Keratinocyte (primary cell): ENCODE measurements at regions not wholly inside any gene's neighbourhood (a gene's known extent, or its start where the extent isn't known, plus 50 kb on each side); places are given as distances from the start of the nearest gene placed in this dataset.

Experiments
- DNase-seq: peaks from one replicate; pipeline ENCODE4 v3.0.0-alpha.2; 2011; ENCODE audit warnings: low read depth, missing footprints, low spot score
- FAIRE-seq: peaks from 2 replicates; lab custom pipeline; 2011; peaks lifted over from hg19 to GRCh38; lab: Jason Lieb, UNC
- H2AFZ ChIP-seq: 2 replicates; pipeline ENCODE4 v1.6.0; 2012; ENCODE audit warnings: low read length, control low read depth, inconsistent platforms; ENCODE audit not compliant: control insufficient read depth
- H3K27ac ChIP-seq: 2 replicates; pipeline ENCODE4 v1.5.1; 2011; ENCODE audit warnings: low read length; ENCODE audit not compliant: control insufficient read depth, insufficient read depth
- H3K27me3 ChIP-seq: 3 replicates; pipeline ENCODE4 v1.6.0; 2011; ENCODE audit warnings: low read length; ENCODE audit not compliant: control insufficient read depth, insufficient read depth; ENCODE audit errors: extremely low read depth
- H3K36me3 ChIP-seq, 2 experiments: 2 replicates in 1 of 2; 3 replicates in 1 of 2; pipeline ENCODE4 v1.5.1; 2011; ENCODE audit warnings: low read length in 2 of 2, mild to moderate bottlenecking in 1 of 2; ENCODE audit not compliant: control insufficient read depth in 2 of 2, insufficient read depth in 2 of 2; ENCODE audit errors: extremely low read depth in 1 of 2
- H3K4me1 ChIP-seq: 3 replicates; pipeline ENCODE4 v1.5.1; 2011; ENCODE audit warnings: low read length; ENCODE audit not compliant: control insufficient read depth, insufficient read depth; ENCODE audit errors: extremely low read depth
- H3K4me2 ChIP-seq: 3 replicates; pipeline ENCODE4 v1.6.0; 2011; ENCODE audit warnings: low read depth, low read length; ENCODE audit not compliant: control insufficient read depth, insufficient read depth; ENCODE audit errors: extremely low read depth
- H3K4me3 ChIP-seq, 3 experiments: fragments of 200-600 bp in 1 of 3; sonication (generic) in 1 of 3; 2 replicates in 2 of 3; 3 replicates in 1 of 3; pipeline ENCODE4 v1.5.1; 2011 to 2016; ENCODE audit warnings: low read length in 3 of 3, mild to moderate bottlenecking in 3 of 3, control low read depth in 2 of 3, inconsistent platforms in 1 of 3, low read depth in 1 of 3, mixed read lengths in 1 of 3, mixed run types in 1 of 3, moderate library complexity in 1 of 3; ENCODE audit not compliant: control insufficient read depth in 2 of 3, insufficient read depth in 2 of 3; ENCODE audit errors: extremely low read depth in 1 of 3
- H3K79me2 ChIP-seq: 2 replicates; pipeline ENCODE4 v1.6.0; 2012; ENCODE audit warnings: low read length; ENCODE audit not compliant: control insufficient read depth, insufficient read depth
- H3K9ac ChIP-seq: 3 replicates; pipeline ENCODE4 v1.6.0; 2011; ENCODE audit warnings: low read length; ENCODE audit not compliant: control insufficient read depth, insufficient read depth; ENCODE audit errors: extremely low read depth
- H3K9me1 ChIP-seq: 3 replicates; pipeline ENCODE4 v1.6.0; 2011; ENCODE audit warnings: low read length; ENCODE audit not compliant: control insufficient read depth, insufficient read depth; ENCODE audit errors: extremely low read depth
- H3K9me3 ChIP-seq: 2 replicates; pipeline ENCODE4 v1.5.1; 2012; ENCODE audit warnings: low read depth, low read length; ENCODE audit not compliant: control insufficient read depth
- H4K20me1 ChIP-seq: 3 replicates; pipeline ENCODE4 v1.6.0; 2011; ENCODE audit warnings: low read length; ENCODE audit not compliant: control insufficient read depth, insufficient read depth; ENCODE audit errors: extremely low read depth
- EZH2 ChIP-seq: IDR thresholded peaks from one replicate; pipeline ENCODE4 v1.6.1; 2012; ENCODE audit warnings: inconsistent platforms, mild to moderate bottlenecking, low read length, moderate library complexity
- dilution Hi-C: fragments of 300-500 bp; cut with MboI; formaldehyde crosslinking; loops from one replicate; pipeline ENCODE4 v1.7.0; 2020; ENCODE audit warnings: low sequenced_read_pairs; ENCODE audit not compliant: extremely low pct_ligation_motif_present
- TF ChIP-seq, protein P1 (sequence below), 3 experiments: IDR thresholded peaks in 1 of 3; conservative IDR thresholded peaks in 1 of 3; optimal IDR thresholded peaks in 1 of 3; 2 replicates in 2 of 3; 3 replicates in 1 of 3; pipeline versions ENCODE3 to v1.5.1; 2011; ENCODE audit warnings: low read length in 3 of 3, mild to moderate bottlenecking in 3 of 3, moderate library complexity in 2 of 3, control low read depth in 1 of 3, inconsistent platforms in 1 of 3; ENCODE audit not compliant: insufficient read depth in 2 of 3; ENCODE audit errors: extremely low read depth in 1 of 3

DNA sequence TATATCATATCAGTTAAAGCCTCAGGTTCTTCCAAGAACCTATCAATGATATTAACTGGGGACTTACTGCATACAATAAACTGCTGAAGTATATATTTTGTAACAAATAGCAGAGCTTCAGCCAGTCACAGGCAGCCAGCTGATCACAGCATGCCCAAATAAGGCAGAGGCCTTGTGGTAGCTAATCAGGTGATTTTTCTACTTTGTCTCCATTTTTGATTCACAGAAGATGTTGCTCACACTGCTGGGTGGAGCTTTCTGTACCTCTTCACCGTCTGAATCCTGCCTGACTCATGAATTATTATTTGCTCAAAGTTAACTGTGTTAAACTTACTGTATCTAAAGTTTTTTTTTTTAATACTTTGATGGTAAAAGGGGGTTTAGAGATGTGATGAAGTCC is 357.4 kb downstream of the PSAT1 start:
- FAIRE-seq (no peak), DNase-seq (no peak)
- Histone ChIP-seq H3K9me3 (no peaks in the 10 kb centered on the region), H3K9me1 (no peaks in the 10 kb centered on the region), H3K4me3 (no peak overlapping the region), H3K4me2 (no peak overlapping the region), H3K27ac (no peak overlapping the region), H3K4me1 (no peaks in the 10 kb centered on the region), H3K36me3 (no peaks in the 10 kb centered on the region), H4K20me1 (no peaks in the 10 kb centered on the region), H3K27me3 (no peaks in the 10 kb centered on the region), H3K79me2 (no peaks in the 10 kb centered on the region), H2AFZ (no peak overlapping the region), H3K9ac (no peak overlapping the region)
- dilution Hi-C loops, result no loop called here
- TF ChIP-seq, protein P1, sequence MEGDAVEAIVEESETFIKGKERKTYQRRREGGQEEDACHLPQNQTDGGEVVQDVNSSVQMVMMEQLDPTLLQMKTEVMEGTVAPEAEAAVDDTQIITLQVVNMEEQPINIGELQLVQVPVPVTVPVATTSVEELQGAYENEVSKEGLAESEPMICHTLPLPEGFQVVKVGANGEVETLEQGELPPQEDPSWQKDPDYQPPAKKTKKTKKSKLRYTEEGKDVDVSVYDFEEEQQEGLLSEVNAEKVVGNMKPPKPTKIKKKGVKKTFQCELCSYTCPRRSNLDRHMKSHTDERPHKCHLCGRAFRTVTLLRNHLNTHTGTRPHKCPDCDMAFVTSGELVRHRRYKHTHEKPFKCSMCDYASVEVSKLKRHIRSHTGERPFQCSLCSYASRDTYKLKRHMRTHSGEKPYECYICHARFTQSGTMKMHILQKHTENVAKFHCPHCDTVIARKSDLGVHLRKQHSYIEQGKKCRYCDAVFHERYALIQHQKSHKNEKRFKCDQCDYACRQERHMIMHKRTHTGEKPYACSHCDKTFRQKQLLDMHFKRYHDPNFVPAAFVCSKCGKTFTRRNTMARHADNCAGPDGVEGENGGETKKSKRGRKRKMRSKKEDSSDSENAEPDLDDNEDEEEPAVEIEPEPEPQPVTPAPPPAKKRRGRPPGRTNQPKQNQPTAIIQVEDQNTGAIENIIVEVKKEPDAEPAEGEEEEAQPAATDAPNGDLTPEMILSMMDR (optimal IDR thresholded peaks at IDR 0.05 in 1 of 3, IDR thresholded peaks at IDR 0.05 in 1 of 3, conservative IDR thresholded peaks at IDR 0.05 in 1 of 3; ENCODE audit: extremely low read depth in 1 of 3, insufficient read depth in 2 of 3, low read length in 3 of 3), result no peak
- TF ChIP-seq EZH2, result no peak

DNA sequence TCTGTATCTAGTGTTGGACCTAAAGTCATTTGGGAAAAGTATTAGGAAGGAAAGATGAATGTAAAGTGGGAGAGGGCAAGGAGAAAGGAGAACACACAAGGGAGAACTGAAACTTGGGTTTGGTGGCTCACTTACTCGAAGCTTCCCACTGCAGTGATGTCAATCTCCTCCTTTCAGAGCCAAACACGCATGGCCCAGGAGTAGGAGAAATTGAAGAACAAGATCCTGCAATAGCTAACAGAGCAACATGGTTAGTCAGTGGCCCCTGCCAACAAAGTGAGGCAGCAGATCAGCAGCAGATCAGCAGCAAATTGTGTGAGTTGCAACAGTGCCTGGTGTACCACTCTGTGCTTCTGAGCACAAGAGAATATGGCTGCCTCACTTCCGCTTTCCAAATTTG is 366.4 kb downstream of the PSAT1 start:
- H3K9me1 ChIP-seq, result no peaks in the 10 kb centered on the region
- no peak overlapping the region for H3K9ac ChIP-seq
- no peak for DNase-seq
- H3K9me3 ChIP-seq, result no peaks in the 10 kb centered on the region
- no peak overlapping the region for H3K27ac ChIP-seq
- no peak for FAIRE-seq
- H4K20me1 ChIP-seq, result no peaks in the 10 kb centered on the region
- TF ChIP-seq, protein P1 (optimal IDR thresholded peaks at IDR 0.05 in 1 of 3, IDR thresholded peaks at IDR 0.05 in 1 of 3, conservative IDR thresholded peaks at IDR 0.05 in 1 of 3; ENCODE audit: extremely low read depth in 1 of 3, insufficient read depth in 2 of 3, low read length in 3 of 3), result no peak
- TF ChIP-seq EZH2, result no peak
- H3K4me3 ChIP-seq, result no peak overlapping the region
- no peaks in the 10 kb centered on the region for H3K27me3 ChIP-seq
- H3K36me3 ChIP-seq, result no peaks in the 10 kb centered on the region
- dilution Hi-C loops, result no loop called here
- no peak overlapping the region for H3K4me2 ChIP-seq
- no peaks in the 10 kb centered on the region for H3K79me2 ChIP-seq
- H2AFZ ChIP-seq, result no peak overlapping the region
- H3K4me1 ChIP-seq, result peaks cover 19% of the 10 kb centered on the region
